Kidney (tissue), 13 donors: ENCODE measurements at regions not wholly inside any gene's neighbourhood (a gene's known extent, or its start where the extent isn't known, plus 50 kb on each side); places are given as distances from the start of the nearest gene placed in this dataset.

ENCODE experiments used
- DNase-seq, 5 donors: peaks; one replicate each; pipeline ENCODE4 v3.0.0-alpha.2; 2013 to 2020
- FAIRE-seq: peaks from 2 replicates; lab custom pipeline; 2012; peaks lifted over from hg19 to GRCh38; lab: Jason Lieb, UNC
- H3K27ac ChIP-seq, 2 donors: one replicate each; pipeline ENCODE4 v1.7.0; 2013; ENCODE audit warnings: low read depth in 2 of 2, low read length in 2 of 2, inconsistent platforms in 1 of 2
- H3K27me3 ChIP-seq: one replicate; pipeline ENCODE4 v1.7.1; 2013; ENCODE audit warnings: low read length, inconsistent platforms; ENCODE audit not compliant: control insufficient read depth, insufficient read depth
- H3K36me3 ChIP-seq, 3 donors: one replicate each; pipeline versions ENCODE4 v1.7.0 to v1.7.1; 2013; ENCODE audit warnings: low read length in 3 of 3, control low read depth in 1 of 3, inconsistent platforms in 1 of 3; ENCODE audit not compliant: insufficient read depth in 3 of 3, control insufficient read depth in 2 of 3
- H3K4me1 ChIP-seq, 3 donors: one replicate each; pipeline versions ENCODE4 v1.7.0 to v1.7.1; 2013; ENCODE audit warnings: low read length in 3 of 3, inconsistent platforms in 1 of 3, low read depth in 1 of 3; ENCODE audit not compliant: control insufficient read depth in 2 of 3, insufficient read depth in 2 of 3
- H3K4me3 ChIP-seq, 3 donors: one replicate each; pipeline versions ENCODE4 v1.7.0 to v1.8.1; 2013; ENCODE audit warnings: low read length in 3 of 3, control low read depth in 1 of 3, inconsistent platforms in 1 of 3
- H3K9ac ChIP-seq, 3 donors: one replicate each; pipeline versions ENCODE4 v1.7.0 to v1.7.1; 2013; ENCODE audit warnings: low read length in 3 of 3, control low read depth in 1 of 3, inconsistent platforms in 1 of 3
- H3K9me3 ChIP-seq, 3 donors: one replicate each; pipeline versions ENCODE4 v1.7.0 to v1.7.1; 2013; ENCODE audit warnings: low read length in 3 of 3, control low read depth in 1 of 3, inconsistent platforms in 1 of 3; ENCODE audit not compliant: control insufficient read depth in 2 of 3, insufficient read depth in 1 of 3
- CTCF ChIP-seq: IDR thresholded peaks from 3 replicates; pipeline ENCODE4 v1.5.1; 2012; ENCODE audit warnings: mild to moderate bottlenecking, moderate library complexity, borderline replicate concordance; ENCODE audit not compliant: insufficient read depth; ENCODE audit errors: extremely low read depth
- intact Hi-C: fragments of 100-400 bp; cut with DNase I; formaldehyde crosslinking; loops from one replicate; pipeline ENCODE4 v1.11.1; 2022
- donor health status: control.
- donor health status: control.
- donor health status: control.
- donor health status: control.
- donor health status: control.
- donor health status: DM: yes; HTN: yes; CAD: no.
- donor health status: Normal renal cell carcinoma (clear cell type).

- FAIRE-seq (no peak), DNase-seq (no peak)
- TF ChIP-seq CTCF = no peak
- intact Hi-C loops = no loop called here
- H3K27ac ChIP-seq = no peak overlapping the region
- no peaks in the 10 kb centered on the region for H3K36me3 ChIP-seq
- no peaks in the 10 kb centered on the region for H3K27me3 ChIP-seq
- H3K9ac ChIP-seq = no peak overlapping the region
- no peaks in the 10 kb centered on the region for H3K4me1 ChIP-seq
- H3K4me3 ChIP-seq = no peak overlapping the region
- H3K9me3 ChIP-seq = no peaks in the 10 kb centered on the region
These were observed 92.3 kb upstream of the SALL4 start for GRCh38 chr20:51894619-51895018.

- DNase-seq = no peak
- FAIRE-seq = no peak
- Histone ChIP-seq H3K36me3 (no peaks in the 10 kb centered on the region), H3K27me3 (no peaks in the 10 kb centered on the region), H3K9ac (no peak overlapping the region), H3K27ac (no peak overlapping the region), H3K4me3 (no peak overlapping the region), H3K4me1 (no peaks in the 10 kb centered on the region), H3K9me3 (no peaks in the 10 kb centered on the region)
- intact Hi-C loops = no loop called here
- TF ChIP-seq CTCF = no peak
These were observed 91.9 kb upstream of the SALL4 start for GRCh38 chr20:51894201-51894600.

GRCh38 chr20:51893723-51894122 is 91.4 kb upstream of the SALL4 start:
- intact Hi-C loops = no loop called here
- DNase-seq = no peak
- Histone ChIP-seq H3K36me3 (no peaks in the 10 kb centered on the region), H3K9me3 (no peaks in the 10 kb centered on the region), H3K4me3 (no peak overlapping the region), H3K27ac (no peak overlapping the region), H3K9ac (no peak overlapping the region), H3K4me1 (no peaks in the 10 kb centered on the region), H3K27me3 (no peaks in the 10 kb centered on the region)
- TF ChIP-seq CTCF = no peak
- no peak for FAIRE-seq

- Histone ChIP-seq H3K9me3 (no peaks in the 10 kb centered on the region), H3K9ac (no peak overlapping the region), H3K36me3 (no peaks in the 10 kb centered on the region), H3K27me3 (no peaks in the 10 kb centered on the region), H3K4me3 (no peak overlapping the region), H3K4me1 (no peaks in the 10 kb centered on the region), H3K27ac (no peak overlapping the region)
- FAIRE-seq (no peak), DNase-seq (no peak)
- no peak for TF ChIP-seq CTCF
- intact Hi-C loops = no loop called here
These were observed 87.7 kb upstream of the SALL4 start for GRCh38 chr20:51890003-51890402.
